ENCODE measurements at regions not wholly inside any gene's neighbourhood (a gene's known extent, or its start where the extent isn't known, plus 50 kb on each side); places are given as distances from the start of the nearest gene placed in this dataset.

DNA sequence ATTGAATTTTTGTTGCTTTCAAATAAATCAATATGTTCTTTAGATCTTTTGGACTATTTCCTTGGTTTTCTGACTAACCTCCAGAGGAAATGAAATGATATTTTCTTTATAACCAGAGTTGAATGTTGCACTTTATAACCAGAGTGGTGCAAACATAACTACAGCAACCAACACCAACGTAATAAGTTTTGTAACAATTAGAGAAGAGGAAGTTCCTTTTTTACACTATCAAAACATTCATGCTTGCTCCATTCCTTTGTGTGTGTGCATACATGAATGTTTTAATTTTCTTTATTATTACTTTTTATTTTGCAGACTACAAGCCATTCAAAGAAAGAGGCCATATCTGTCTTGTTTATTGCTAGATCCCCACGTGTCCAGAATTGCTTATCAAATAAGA lies 193.0 kb upstream of the PPP3CA start (continued):
- TF ChIP-seq, protein P1, sequence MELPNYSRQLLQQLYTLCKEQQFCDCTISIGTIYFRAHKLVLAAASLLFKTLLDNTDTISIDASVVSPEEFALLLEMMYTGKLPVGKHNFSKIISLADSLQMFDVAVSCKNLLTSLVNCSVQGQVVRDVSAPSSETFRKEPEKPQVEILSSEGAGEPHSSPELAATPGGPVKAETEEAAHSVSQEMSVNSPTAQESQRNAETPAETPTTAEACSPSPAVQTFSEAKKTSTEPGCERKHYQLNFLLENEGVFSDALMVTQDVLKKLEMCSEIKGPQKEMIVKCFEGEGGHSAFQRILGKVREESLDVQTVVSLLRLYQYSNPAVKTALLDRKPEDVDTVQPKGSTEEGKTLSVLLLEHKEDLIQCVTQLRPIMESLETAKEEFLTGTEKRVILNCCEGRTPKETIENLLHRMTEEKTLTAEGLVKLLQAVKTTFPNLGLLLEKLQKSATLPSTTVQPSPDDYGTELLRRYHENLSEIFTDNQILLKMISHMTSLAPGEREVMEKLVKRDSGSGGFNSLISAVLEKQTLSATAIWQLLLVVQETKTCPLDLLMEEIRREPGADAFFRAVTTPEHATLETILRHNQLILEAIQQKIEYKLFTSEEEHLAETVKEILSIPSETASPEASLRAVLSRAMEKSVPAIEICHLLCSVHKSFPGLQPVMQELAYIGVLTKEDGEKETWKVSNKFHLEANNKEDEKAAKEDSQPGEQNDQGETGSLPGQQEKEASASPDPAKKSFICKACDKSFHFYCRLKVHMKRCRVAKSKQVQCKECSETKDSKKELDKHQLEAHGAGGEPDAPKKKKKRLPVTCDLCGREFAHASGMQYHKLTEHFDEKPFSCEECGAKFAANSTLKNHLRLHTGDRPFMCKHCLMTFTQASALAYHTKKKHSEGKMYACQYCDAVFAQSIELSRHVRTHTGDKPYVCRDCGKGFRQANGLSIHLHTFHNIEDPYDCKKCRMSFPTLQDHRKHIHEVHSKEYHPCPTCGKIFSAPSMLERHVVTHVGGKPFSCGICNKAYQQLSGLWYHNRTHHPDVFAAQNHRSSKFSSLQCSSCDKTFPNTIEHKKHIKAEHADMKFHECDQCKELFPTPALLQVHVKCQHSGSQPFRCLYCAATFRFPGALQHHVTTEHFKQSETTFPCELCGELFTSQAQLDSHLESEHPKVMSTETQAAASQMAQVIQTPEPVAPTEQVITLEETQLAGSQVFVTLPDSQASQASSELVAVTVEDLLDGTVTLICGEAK (IDR thresholded peaks at IDR 0.05; ENCODE audit: borderline replicate concordance), result no peak
- TF ChIP-seq, protein P2, sequence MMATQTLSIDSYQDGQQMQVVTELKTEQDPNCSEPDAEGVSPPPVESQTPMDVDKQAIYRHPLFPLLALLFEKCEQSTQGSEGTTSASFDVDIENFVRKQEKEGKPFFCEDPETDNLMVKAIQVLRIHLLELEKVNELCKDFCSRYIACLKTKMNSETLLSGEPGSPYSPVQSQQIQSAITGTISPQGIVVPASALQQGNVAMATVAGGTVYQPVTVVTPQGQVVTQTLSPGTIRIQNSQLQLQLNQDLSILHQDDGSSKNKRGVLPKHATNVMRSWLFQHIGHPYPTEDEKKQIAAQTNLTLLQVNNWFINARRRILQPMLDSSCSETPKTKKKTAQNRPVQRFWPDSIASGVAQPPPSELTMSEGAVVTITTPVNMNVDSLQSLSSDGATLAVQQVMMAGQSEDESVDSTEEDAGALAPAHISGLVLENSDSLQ (IDR thresholded peaks at IDR 0.05), result no peak
- TF ChIP-seq ZZZ3 (IDR thresholded peaks at IDR 0.05; ENCODE audit: control insufficient read depth, insufficient read length, low read depth) (no peak), CHD1 (IDR thresholded peaks at IDR 0.05; ENCODE audit: low read depth, low read length) (no peak), NR2F1 (conservative IDR thresholded peaks at IDR 0.05) (no peak), BHLHE40 (IDR thresholded peaks at IDR 0.05; ENCODE audit: borderline replicate concordance in 1 of 2, low read depth in 2 of 2, low read length in 1 of 2) (no peak), PAX5 (IDR thresholded peaks at IDR 0.05; ENCODE audit: borderline replicate concordance, low read depth, low read length) (no peak), JUND (IDR thresholded peaks at IDR 0.05; ENCODE audit: low read depth, low read length) (no peak)
- TF ChIP-seq, protein P3, sequence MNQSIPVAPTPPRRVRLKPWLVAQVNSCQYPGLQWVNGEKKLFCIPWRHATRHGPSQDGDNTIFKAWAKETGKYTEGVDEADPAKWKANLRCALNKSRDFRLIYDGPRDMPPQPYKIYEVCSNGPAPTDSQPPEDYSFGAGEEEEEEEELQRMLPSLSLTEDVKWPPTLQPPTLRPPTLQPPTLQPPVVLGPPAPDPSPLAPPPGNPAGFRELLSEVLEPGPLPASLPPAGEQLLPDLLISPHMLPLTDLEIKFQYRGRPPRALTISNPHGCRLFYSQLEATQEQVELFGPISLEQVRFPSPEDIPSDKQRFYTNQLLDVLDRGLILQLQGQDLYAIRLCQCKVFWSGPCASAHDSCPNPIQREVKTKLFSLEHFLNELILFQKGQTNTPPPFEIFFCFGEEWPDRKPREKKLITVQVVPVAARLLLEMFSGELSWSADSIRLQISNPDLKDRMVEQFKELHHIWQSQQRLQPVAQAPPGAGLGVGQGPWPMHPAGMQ (IDR thresholded peaks at IDR 0.05; ENCODE audit: borderline replicate concordance), result no peak
- TF ChIP-seq, protein P4, sequence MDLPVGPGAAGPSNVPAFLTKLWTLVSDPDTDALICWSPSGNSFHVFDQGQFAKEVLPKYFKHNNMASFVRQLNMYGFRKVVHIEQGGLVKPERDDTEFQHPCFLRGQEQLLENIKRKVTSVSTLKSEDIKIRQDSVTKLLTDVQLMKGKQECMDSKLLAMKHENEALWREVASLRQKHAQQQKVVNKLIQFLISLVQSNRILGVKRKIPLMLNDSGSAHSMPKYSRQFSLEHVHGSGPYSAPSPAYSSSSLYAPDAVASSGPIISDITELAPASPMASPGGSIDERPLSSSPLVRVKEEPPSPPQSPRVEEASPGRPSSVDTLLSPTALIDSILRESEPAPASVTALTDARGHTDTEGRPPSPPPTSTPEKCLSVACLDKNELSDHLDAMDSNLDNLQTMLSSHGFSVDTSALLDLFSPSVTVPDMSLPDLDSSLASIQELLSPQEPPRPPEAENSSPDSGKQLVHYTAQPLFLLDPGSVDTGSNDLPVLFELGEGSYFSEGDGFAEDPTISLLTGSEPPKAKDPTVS (IDR thresholded peaks at IDR 0.05; ENCODE audit: low read depth, low read length), result no peak
